NCI-H748 (cell line): ENCODE measurements at regions not wholly inside any gene's neighbourhood (a gene's known extent, or its start where the extent isn't known, plus 50 kb on each side); places are given as distances from the start of the nearest gene placed in this dataset.

Experiments used
- DNase-seq: peaks from one replicate; lab custom pipeline; 2025; ENCODE audit not compliant: unreplicated experiment; lab: John Stamatoyannopoulos, UW

DNA sequence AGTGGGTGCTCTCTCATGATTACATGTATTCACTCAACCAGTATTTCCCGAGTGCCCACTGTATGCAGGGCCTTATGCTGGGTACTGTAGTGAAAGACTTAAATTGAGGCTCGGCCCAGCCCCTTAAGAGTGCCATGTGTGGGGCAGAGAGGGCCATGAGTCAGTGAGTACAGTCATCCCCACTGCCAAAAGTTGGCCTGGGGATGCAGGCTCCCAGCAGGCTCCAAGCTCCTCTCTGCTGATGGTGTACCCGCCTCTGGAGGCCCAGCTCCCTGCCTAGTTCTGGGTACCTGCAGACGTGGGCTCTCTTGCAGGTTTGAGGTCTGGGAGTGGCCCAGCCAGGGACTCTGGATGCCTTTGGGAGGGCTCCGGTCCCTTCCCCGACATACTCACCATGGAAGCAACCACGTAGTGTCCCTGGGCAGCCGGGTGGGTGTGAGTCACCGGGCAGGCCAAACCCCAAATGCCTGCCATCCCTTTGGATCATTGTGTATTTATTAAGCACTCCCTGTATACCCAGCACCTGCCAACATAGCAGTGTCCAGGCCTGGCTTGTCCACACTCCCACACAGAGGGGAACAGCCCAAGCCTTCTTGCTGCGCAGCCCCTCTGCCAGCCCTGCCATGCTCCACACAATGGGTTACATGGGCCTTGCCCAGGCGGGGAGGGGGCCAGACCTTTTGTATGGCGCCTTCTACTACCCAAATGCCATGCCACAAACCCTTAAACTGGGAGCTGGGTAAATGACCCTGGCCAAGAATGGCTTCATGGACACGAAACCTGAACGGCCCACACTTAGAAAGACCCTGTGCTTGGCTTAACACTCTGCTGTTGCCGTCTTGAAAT lies 153.6 kb downstream of the VEGFA start:
- no peak for DNase-seq

DNA sequence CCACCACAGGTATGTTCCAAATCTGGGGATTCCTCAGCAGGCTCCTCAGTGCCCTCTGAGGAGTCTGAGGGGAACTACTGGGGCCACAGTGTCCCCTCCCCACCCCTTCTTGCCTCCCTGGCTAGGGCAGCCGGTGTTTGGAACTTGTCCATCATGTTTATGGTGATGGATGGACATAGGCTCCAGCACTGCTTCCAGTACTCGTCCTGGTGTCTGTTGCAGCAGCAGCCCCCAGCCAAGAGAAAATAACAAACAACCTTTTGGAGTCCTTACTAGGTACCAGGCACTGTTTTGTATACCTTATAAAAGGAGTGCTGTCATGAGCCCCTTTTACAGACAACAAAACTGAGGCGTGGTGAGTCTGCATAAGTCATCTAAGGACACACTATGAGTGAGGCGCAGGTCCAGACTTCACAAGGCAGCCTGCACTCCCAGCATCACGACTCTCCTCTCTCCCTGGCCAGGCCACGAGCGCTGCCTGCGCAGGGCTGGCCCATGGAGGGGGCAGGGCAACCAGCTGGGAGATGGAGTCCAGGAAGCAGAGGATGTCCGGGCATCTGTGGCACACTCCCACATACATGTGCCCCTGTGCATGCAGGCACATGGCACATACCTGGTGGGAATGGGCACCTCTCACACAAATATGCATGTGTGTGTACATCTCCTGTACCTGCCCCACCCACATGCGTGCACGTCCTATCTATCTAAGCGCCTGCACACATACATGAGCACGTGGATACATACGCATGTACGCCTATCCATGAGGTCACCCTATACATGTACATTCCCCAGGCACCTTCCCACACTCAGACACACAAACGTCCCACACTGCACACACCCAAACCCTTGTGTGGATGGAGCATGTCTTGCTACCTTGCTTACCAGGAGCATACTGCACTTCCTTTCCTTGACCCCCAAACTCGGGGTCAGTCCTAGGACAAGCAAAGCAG lies 152.7 kb downstream of the VEGFA start:
- DNase-seq: no peak

- no peak for DNase-seq
Measured at GRCh38 chr6:43921548-43922425, 151.8 kb downstream of the VEGFA start.

DNA sequence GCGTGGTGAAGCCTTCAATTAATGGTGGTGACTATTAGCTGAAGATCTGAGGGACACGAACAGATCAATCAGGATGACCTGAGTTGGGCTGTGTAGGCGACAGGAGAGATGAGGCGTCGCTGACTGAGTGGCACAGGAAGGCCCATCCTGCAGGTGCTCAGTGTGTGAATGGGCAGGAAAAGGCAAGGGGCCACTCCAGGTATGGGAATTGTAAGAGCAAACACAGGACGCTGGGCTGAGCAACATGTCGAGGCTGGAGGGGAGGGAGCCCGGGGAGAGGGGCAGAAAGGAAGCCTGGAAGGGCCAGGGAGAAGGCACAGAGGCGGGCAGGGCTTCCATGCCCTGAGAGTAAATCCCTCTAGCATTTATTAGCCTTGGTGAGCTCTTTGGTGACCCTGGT lies 151.0 kb downstream of the VEGFA start:
- peak; percentile 27 for DNase-seq

GRCh38 chr6:43919774-43920173 lies 149.8 kb downstream of the VEGFA start:
- no peak for DNase-seq

DNA sequence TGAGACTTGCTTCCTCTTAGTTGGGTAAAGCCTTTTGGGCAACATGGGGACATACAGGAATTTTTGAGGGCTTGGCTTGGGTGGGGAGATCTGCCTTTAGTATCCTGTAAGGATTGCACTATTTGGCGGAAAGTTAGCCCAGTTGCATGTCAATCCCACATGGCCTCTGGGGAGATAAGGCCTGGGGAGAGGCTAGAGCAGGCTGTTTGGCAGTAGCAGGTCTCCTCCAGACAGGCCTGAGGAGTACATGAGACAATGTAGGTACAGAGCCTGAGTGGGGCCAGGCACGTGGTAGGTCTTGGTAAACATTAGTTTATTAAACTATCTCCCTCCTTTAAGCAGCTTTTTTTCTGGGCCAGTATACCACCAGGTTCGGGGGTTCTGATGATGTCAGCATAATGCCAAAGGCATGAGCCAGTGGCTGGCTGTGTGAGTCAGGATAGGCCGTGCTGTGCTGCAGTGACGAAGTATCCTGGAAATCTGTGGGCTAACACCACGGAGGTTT lies 147.9 kb downstream of the VEGFA start:
- DNase-seq: no peak

GRCh38 chr6:43916924-43917877 lies 147.2 kb downstream of the VEGFA start:
- peak; percentile 46 for DNase-seq

GRCh38 chr6:43915986-43916923 lies 146.2 kb downstream of the VEGFA start:
- no peak for DNase-seq

DNA sequence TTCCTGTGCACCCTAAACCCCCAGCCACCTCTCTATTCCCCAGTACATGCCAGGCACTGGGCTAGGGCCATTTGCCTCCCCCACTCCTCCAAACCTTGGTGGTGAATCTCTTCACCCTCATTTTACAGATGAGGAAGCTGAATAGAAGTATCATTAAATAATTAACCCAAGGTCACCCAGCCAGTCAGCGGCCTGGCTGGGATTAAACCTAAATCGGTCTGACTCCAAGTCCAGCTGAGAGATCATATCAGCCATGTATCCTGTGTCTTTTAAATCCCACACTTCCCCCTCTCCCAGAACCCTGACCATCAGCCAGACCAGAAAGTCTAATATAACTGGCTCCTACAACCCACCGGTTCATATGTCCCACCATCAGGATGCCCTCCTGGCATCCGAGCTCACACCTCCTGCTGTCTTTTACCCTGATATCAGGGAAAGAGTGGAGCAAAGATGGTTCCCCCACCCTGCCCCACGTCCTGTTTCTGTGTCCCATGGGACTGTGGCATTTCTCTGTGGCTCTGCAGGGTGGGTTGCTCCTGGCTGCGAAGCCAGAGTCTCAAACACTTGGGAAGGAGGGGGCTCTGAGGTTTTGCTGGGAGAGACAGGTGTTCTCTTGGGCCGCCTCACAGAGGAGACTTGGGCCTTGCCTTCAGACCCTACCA lies 145.3 kb downstream of the VEGFA start:
- no peak for DNase-seq

DNA sequence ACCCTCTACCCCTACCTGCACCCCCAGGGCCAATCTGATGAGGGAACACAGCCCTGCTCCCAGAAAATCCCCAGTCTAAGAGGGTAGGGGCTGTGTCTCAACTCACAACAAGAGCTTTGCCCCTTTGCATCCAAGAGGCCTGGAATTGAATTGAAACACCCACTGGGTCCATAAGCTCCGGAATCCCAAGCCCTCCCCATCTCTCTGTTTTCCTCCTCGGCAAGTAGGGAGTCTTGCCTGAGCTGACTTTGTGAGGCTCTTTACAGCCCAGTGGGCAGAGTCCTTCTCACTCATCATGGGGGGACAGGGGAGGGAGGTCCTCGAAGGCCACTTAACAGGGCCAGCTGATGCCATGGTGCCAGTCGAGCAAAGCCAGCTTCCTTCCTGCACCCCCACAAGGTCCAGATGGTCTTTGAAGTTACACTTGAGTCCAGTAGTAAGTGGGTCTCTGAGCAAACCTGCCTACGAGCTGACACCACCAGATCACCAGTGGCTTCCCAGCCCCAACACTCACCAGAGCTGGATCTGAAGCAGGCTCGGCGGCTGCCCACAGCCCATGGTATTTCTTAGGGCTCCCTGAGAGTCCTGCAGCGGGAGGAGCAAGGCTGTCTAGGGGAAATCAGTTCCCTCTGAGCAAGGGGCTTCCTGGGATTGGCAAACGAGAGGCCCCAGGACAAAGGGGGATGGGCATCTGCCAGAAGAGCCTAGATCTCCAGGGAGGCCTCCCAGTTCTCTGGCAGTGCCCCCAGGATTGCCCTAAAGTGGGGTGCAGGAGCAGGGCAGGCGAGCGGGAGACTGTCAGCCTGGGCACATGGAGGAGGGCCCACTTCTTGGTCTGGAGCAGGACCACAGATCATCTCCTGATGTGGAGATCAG lies 144.5 kb downstream of the VEGFA start:
- DNase-seq: no peak

GRCh38 chr6:43913375-43914271 lies 143.6 kb downstream of the VEGFA start:
- DNase-seq: no peak

DNA sequence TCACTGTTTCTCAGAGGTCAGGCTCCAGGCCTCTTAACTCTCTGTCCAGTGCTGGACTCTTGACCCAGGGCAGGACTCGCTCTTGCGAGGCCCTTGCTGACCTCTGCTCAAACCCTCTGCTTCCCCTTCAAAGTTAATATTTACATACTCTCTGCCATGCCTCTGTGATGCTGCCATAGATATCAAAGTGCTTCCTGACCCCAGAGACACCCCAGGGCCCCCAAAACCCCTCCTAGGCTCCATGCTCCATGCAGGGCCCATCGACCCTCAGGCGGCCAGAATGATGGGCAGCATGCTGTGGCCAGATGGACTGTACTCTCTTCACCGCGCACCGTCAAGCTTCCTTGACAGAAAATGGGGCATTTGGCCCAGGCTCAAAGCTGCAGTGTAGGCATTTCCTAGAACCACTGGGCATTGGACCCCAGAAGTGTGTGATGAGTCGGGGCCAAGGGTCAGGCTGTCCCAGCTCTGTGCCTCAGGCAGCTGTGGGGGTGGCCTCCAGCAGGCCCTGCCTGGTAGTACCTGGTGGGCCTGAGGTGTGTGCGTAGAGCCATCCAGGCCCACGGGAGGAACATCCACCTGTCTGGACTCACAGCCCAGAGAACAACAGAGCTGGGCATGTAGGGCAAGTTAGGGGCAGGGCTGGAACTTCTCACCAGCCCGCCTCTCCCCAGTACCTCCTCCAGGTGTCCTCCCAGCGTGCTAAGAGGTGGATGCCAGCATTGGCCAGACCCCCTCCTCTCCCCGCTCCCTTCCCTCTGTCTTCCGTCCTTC lies 142.8 kb downstream of the VEGFA start:
- DNase-seq: no peak

DNA sequence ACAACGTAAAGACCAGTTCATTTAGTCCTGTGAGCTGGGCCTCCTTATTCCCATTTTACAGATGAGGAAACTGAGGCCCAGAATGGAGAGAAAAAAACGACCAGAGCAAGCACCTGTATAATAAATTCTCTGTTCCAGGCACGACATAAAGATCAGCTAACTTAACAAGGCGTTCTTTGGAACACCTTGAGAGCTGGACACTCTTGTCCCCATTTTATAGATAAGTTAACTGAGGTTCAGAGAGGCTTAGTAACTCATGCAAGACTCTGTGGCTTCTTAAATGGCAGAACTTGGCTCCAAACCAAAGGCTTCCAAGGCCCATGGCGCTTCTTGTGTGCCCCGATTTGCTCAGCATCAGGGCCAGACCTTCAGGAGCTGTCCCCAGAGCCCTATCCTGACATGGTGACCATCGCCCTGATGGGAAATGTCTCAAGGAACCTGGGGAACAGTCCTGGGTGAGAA lies 142.1 kb downstream of the VEGFA start:
- DNase-seq: no peak

DNA sequence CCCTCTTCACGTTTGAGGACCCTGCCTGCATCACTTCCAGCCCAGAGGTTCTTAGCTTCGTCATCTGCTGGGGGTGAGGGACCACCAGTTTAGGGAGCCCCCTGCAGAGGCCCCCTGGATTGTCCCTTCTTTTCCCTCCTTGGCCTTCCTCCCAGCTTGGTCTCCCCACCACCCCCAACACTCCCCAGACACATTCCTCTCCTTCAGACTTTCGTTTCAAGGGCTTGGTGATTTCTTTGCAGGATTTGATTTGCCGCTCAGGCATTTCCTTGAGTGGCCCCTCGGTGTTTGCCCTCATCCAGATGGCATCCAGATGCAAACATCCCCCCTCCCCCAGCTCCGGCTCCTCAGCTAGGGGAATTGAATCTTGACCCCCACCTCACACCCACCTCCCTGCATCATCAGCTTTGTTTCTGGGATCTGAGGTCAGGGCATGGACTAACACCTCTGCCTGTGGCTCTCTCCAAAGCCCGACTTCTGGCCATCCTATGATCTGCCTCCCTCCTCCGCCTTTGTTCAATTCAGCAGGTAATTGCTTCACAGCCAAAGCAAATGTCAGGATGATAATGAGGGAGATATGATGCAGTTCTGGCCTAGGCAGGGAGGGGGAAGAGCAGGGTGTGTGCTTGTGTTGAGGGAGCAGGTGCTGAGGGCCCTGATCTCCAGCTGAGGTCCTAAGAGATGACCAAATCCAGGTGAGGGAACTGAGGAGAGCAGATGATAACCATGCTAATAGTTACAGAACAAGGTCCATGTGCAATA lies 141.5 kb downstream of the VEGFA start:
- peak; percentile 73 for DNase-seq
